ENCODE measurements at regions not wholly inside any gene's neighbourhood (a gene's known extent, or its start where the extent isn't known, plus 50 kb on each side); places are given as distances from the start of the nearest gene placed in this dataset.

- no peak for TF ChIP-seq HNF4G (IDR thresholded peaks at IDR 0.05)
- TF ChIP-seq NR2F2 (IDR thresholded peaks at IDR 0.05) = no peak
- no peak for TF ChIP-seq RAD21 (IDR thresholded peaks at IDR 0.05)
Observed at GRCh38 chr16:86833136-86833535, 254.8 kb downstream of the FOXL1 start.

Data from liver (tissue), 2 donors.